HepG2 (cell line): ENCODE measurements at regions not wholly inside any gene's neighbourhood (a gene's known extent, or its start where the extent isn't known, plus 50 kb on each side); places are given as distances from the start of the nearest gene placed in this dataset.

Source experiments
- ATAC-seq: fragments of 200-7000 bp; cut with Tn5 transposase; 3 replicates; pipeline ENCODE4 v1.9.1; 2020; ENCODE audit warnings: mild to moderate bottlenecking, moderate library complexity
- BruUV-seq: library from RNA; stranded (reverse); fragments of 400-500 nt; replicated peaks from 2 replicates; lab custom pipeline; 2021; lab: Mats Ljungman, UMichigan
- CTCF ChIA-PET: fragments of 300-600 bp; formaldehyde crosslinking; extraction: SDS; loops from one replicate; lab custom pipeline; 2021; ENCODE audit warnings: low total read pairs, inconsistent platforms, low intra/inter-chr PET ratio; lab: Yijun Ruan, JAX
- POLR2A ChIA-PET: fragments of 350-600 bp; sonication (Branson Sonifier 250); formaldehyde crosslinking; loops from one replicate; lab custom pipeline; 2020; ENCODE audit warnings: antibody characterized with exemption, inconsistent platforms; lab: Yijun Ruan, JAX
- DNase-seq: peaks from one replicate; pipeline ENCODE4 v3.0.0-alpha.2; 2015; ENCODE audit warnings: low spot score
- FAIRE-seq: peaks from 3 replicates; lab custom pipeline; 2011; peaks lifted over from hg19 to GRCh38; lab: Jason Lieb, UNC
- H2AFZ ChIP-seq: one replicate; pipeline ENCODE4 v1.6.1; 2011; ENCODE audit warnings: low read length, inconsistent platforms
- H3K27ac ChIP-seq: fragments of 300-600 bp; 3 replicates; pipeline ENCODE4 v1.8.0; 2011; ENCODE audit warnings: mixed run types, mild to moderate bottlenecking, mixed read lengths, low read length, inconsistent platforms; ENCODE audit not compliant: insufficient read depth; ENCODE audit errors: extremely low read length
- H3K27me3 ChIP-seq, 2 experiments: fragments of 200-600 bp in 1 of 2; 2 replicates in 1 of 2; 3 replicates in 1 of 2; pipeline versions ENCODE4 v1.6.0 to v1.8.0; 2011; ENCODE audit warnings: low read length in 2 of 2, mild to moderate bottlenecking in 2 of 2, moderate library complexity in 2 of 2, inconsistent platforms in 1 of 2; ENCODE audit not compliant: insufficient read depth in 2 of 2, control insufficient read depth in 1 of 2
- H3K36me3 ChIP-seq, 2 experiments: fragments of 200-600 bp in 1 of 2; replicated peaks in 1 of 2; 2 replicates in 1 of 2; 3 replicates in 1 of 2; pipeline versions ENCODE4 v1.5.1 to v1.8.0; 2011; ENCODE audit warnings: low read length in 2 of 2, inconsistent platforms in 1 of 2; ENCODE audit not compliant: insufficient read depth in 2 of 2, control insufficient read depth in 1 of 2
- H3K4me1 ChIP-seq: 2 replicates; pipeline ENCODE4 v1.5.1; 2012; ENCODE audit warnings: low read length, inconsistent platforms; ENCODE audit not compliant: insufficient read depth
- H3K4me2 ChIP-seq: 2 replicates; pipeline ENCODE4 v1.6.0; 2011; ENCODE audit warnings: low read depth, low read length, inconsistent platforms
- H3K4me3 ChIP-seq, 3 experiments: fragments of 200-600 bp in 1 of 3; sonication (generic), shearing (Covaris generic) in 1 of 3; replicated peaks in 1 of 3; 2 replicates each; pipeline ENCODE4 v1.5.1; 2011 to 2016; ENCODE audit warnings: low read length in 3 of 3, inconsistent platforms in 2 of 3, low read depth in 2 of 3, mild to moderate bottlenecking in 2 of 3, control low read depth in 1 of 3, mixed read lengths in 1 of 3; ENCODE audit not compliant: insufficient read depth in 1 of 3
- H3K79me2 ChIP-seq: one replicate; pipeline ENCODE4 v1.6.1; 2011; ENCODE audit warnings: low read length, inconsistent platforms; ENCODE audit not compliant: insufficient read depth
- H3K9ac ChIP-seq: 2 replicates; pipeline ENCODE4 v1.6.0; 2011; ENCODE audit warnings: mild to moderate bottlenecking, low read depth, low read length, inconsistent platforms; ENCODE audit not compliant: insufficient read depth
- H3K9me3 ChIP-seq: 2 replicates; pipeline ENCODE4 v1.5.1; 2012; ENCODE audit warnings: mild to moderate bottlenecking, low read length
- H4K20me1 ChIP-seq: 2 replicates; pipeline ENCODE4 v1.6.0; 2011; ENCODE audit warnings: inconsistent platforms, mild to moderate bottlenecking, low read length, moderate library complexity; ENCODE audit not compliant: insufficient read depth
- EZH2 ChIP-seq: conservative IDR thresholded peaks from 2 replicates; pipeline ENCODE4 v1.6.1; 2012; ENCODE audit warnings: mild to moderate bottlenecking, low read depth, low read length, moderate library complexity
- HMG20A ChIP-seq: IDR thresholded peaks from 2 replicates; pipeline ENCODE4 v1.6.1; 2016; ENCODE audit warnings: borderline replicate concordance
- HNRNPH1 ChIP-seq: fragments of 200-400 bp; formaldehyde crosslinking; optimal IDR thresholded peaks from 2 replicates; pipeline ENCODE3; 2017; ENCODE audit warnings: mild to moderate bottlenecking, low read depth, low read length
- HNRNPLL ChIP-seq: fragments of 200-400 bp; formaldehyde crosslinking; IDR thresholded peaks from 2 replicates; pipeline ENCODE4 v1.6.1; 2017; ENCODE audit warnings: mild to moderate bottlenecking, low read depth, low read length; ENCODE audit not compliant: poor library complexity, severe bottlenecking
- MAF1 ChIP-seq: sonication (generic); formaldehyde crosslinking; IDR thresholded peaks from 2 replicates; pipeline ENCODE4 v1.5.0; 2020; ENCODE audit warnings: missing genetic modification reagents, borderline replicate concordance
- NFYB ChIP-seq: sonication (generic); formaldehyde crosslinking; IDR thresholded peaks from 2 replicates; pipeline ENCODE4 v1.4.0; 2020; ENCODE audit warnings: missing genetic modification reagents
- SNAPC2 ChIP-seq: sonication (generic); formaldehyde crosslinking; IDR thresholded peaks from 2 replicates; pipeline ENCODE4 v1.8.1; 2022; ENCODE audit warnings: mild to moderate bottlenecking, missing genetic modification reagents
- SUZ12 ChIP-seq: fragments of 150-350 bp; IDR thresholded peaks from 2 replicates; pipeline ENCODE4 v1.6.1; 2014; ENCODE audit warnings: low read depth, low read length
- ZNF326 ChIP-seq: sonication (generic); formaldehyde crosslinking; IDR thresholded peaks from 2 replicates; pipeline ENCODE4 v1.4.0; 2020; ENCODE audit warnings: missing genetic modification reagents, borderline replicate concordance
- ZNF44 ChIP-seq: sonication (generic); formaldehyde crosslinking; IDR thresholded peaks from 2 replicates; pipeline ENCODE4 v1.5.1; 2020; ENCODE audit warnings: mild to moderate bottlenecking, missing genetic modification reagents
- ZNF629 ChIP-seq: sonication (generic); formaldehyde crosslinking; conservative IDR thresholded peaks from 2 replicates; pipeline ENCODE4 v1.5.0; 2020; ENCODE audit warnings: missing genetic modification reagents
- ZNF773 ChIP-seq: sonication (generic); formaldehyde crosslinking; IDR thresholded peaks from 2 replicates; pipeline ENCODE4 v1.4.0; 2020; ENCODE audit warnings: missing genetic modification reagents, borderline replicate concordance
- WGBS: methylation state at CpG from one replicate; pipeline ENCODE4 v1.1.6; 2017; ENCODE audit warnings: low lambda C conversion rate; 5-methylcytosine and 5-hydroxymethylcytosine counted together
- in situ Hi-C: cut with HindIII; loops from 2 replicates; pipeline ENCODE4 v1.10.0; 2017; ENCODE audit warnings: low pct_unique_long_range_greater_than_20kb; ENCODE audit not compliant: extremely low pct_ligation_motif_present
- intact Hi-C: fragments of 100-400 bp; cut with micrococcal nuclease; formaldehyde crosslinking; loops from one replicate; pipeline ENCODE4 v1.10.0; 2022; ENCODE audit not compliant: unreplicated experiment
- TF ChIP-seq, protein P1 (sequence below): sonication (generic); formaldehyde crosslinking; IDR thresholded peaks from 2 replicates; pipeline ENCODE4 v1.4.0; 2020; ENCODE audit warnings: missing genetic modification reagents, borderline replicate concordance
- TF ChIP-seq, protein P2 (sequence below): sonication (generic); formaldehyde crosslinking; IDR thresholded peaks from 2 replicates; pipeline ENCODE4 v1.4.0; 2020; ENCODE audit warnings: missing genetic modification reagents; ENCODE audit errors: not compliant biosample characterization
- TF ChIP-seq, protein P3 (sequence below): sonication (generic); formaldehyde crosslinking; IDR thresholded peaks from 2 replicates; pipeline ENCODE4 v1.4.0; 2020; ENCODE audit warnings: missing genetic modification reagents, borderline replicate concordance

DNA sequence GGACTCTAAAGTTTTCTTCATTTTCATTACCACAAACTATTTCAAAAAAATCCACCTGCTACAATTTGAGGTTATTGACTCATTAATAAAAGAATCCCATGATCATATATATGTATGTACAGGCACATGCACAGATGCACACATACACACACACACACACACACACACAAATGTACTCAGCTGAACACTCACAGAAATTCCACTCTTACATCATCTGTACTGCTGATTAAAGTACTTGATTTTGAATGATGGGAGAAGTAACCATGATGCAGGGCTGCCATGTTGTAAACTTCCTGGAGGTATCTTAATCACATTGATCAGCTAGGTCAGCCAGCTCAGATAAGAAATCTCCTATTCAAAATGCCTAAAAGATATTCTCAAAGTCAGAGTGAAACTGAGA, 1313.2 kb upstream of the NRXN1 start (continued):
- TF ChIP-seq, protein P1, sequence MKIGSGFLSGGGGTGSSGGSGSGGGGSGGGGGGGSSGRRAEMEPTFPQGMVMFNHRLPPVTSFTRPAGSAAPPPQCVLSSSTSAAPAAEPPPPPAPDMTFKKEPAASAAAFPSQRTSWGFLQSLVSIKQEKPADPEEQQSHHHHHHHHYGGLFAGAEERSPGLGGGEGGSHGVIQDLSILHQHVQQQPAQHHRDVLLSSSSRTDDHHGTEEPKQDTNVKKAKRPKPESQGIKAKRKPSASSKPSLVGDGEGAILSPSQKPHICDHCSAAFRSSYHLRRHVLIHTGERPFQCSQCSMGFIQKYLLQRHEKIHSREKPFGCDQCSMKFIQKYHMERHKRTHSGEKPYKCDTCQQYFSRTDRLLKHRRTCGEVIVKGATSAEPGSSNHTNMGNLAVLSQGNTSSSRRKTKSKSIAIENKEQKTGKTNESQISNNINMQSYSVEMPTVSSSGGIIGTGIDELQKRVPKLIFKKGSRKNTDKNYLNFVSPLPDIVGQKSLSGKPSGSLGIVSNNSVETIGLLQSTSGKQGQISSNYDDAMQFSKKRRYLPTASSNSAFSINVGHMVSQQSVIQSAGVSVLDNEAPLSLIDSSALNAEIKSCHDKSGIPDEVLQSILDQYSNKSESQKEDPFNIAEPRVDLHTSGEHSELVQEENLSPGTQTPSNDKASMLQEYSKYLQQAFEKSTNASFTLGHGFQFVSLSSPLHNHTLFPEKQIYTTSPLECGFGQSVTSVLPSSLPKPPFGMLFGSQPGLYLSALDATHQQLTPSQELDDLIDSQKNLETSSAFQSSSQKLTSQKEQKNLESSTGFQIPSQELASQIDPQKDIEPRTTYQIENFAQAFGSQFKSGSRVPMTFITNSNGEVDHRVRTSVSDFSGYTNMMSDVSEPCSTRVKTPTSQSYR: no peak
- TF ChIP-seq ZNF44 (CRISPR knock-in tag) (no peak), MAF1 (no peak)

DNA sequence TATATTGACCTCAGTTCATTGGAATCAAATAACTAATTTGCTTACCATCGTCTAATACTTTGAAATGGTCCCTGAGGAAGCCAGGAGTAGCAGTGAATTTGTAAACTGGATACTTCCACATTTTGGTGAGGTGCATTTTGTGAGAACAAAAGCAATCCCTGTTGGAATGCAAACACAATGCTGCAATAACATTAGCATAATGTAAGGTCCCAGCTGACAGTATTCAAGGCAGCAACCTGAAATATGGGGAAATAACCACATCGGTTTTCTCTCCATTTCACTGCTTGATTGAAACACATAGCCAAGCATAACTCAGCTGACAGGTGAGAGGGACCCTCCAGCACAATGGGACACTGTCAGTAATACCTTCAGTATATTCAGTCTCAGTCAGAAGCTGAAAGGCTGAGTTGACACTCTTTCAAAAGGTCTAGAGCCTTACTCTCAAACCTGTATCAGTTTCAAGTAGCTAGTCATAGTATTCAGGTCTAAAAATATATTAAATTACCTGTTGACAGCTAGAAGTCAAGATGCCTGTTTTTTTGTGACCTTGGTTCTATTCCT, 1311.9 kb upstream of the NRXN1 start:
- no TSS peak for BruUV-seq
- CTCF ChIA-PET: no interaction called here
- 21% methylated on average over 2 of the region's 2 CpGs for WGBS

More for the DNA sequence above, 1311.9 kb upstream of the NRXN1 start:
- TF ChIP-seq, protein P2, sequence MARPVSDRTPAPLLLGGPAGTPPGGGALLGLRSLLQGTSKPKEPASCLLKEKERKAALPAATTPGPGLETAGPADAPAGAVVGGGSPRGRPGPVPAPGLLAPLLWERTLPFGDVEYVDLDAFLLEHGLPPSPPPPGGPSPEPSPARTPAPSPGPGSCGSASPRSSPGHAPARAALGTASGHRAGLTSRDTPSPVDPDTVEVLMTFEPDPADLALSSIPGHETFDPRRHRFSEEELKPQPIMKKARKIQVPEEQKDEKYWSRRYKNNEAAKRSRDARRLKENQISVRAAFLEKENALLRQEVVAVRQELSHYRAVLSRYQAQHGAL: no peak
- TF ChIP-seq ZNF629 (CRISPR knock-in tag) (no peak), SUZ12 (no peak), HNRNPH1 (no peak), NFYB (CRISPR knock-in tag) (no peak), HMG20A (CRISPR knock-in tag) (no peak), ZNF326 (CRISPR knock-in tag) (no peak), HNRNPLL (no peak), ZNF773 (CRISPR knock-in tag) (no peak), EZH2 (no peak), SNAPC2 (no peak)
- TF ChIP-seq, protein P3, sequence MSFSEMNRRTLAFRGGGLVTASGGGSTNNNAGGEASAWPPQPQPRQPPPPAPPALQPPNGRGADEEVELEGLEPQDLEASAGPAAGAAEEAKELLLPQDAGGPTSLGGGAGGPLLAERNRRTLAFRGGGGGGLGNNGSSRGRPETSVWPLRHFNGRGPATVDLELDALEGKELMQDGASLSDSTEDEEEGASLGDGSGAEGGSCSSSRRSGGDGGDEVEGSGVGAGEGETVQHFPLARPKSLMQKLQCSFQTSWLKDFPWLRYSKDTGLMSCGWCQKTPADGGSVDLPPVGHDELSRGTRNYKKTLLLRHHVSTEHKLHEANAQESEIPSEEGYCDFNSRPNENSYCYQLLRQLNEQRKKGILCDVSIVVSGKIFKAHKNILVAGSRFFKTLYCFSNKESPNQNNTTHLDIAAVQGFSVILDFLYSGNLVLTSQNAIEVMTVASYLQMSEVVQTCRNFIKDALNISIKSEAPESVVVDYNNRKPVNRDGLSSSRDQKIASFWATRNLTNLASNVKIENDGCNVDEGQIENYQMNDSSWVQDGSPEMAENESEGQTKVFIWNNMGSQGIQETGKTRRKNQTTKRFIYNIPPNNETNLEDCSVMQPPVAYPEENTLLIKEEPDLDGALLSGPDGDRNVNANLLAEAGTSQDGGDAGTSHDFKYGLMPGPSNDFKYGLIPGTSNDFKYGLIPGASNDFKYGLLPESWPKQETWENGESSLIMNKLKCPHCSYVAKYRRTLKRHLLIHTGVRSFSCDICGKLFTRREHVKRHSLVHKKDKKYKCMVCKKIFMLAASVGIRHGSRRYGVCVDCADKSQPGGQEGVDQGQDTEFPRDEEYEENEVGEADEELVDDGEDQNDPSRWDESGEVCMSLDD (CRISPR knock-in tag): no peak
- TF ChIP-seq, all 625 proteins: peak for 0
- H3K4me3 ChIP-seq: no peak overlapping the region
- peaks cover 58% of the 10 kb centered on the region for H3K9me3 ChIP-seq
- H3K9ac ChIP-seq: no peak overlapping the region
- ATAC-seq (no peak), DNase-seq (no peak), FAIRE-seq (no peak)
- no peak overlapping the region for H3K4me2 ChIP-seq
- H2AFZ ChIP-seq: no peak overlapping the region
- H3K27ac ChIP-seq: no peak overlapping the region
- no peaks in the 10 kb centered on the region for H3K36me3 ChIP-seq
- intact Hi-C loops: no loop called here
- no peaks in the 10 kb centered on the region for H3K79me2 ChIP-seq
- POLR2A ChIA-PET: no interaction called here
- in situ Hi-C loops: no loop called here
- H4K20me1 ChIP-seq: no peaks in the 10 kb centered on the region
- no peaks in the 10 kb centered on the region for H3K4me1 ChIP-seq
- no peaks in the 10 kb centered on the region for H3K27me3 ChIP-seq
